ENCODE measurements at regions not wholly inside any gene's neighbourhood (a gene's known extent, or its start where the extent isn't known, plus 50 kb on each side); places are given as distances from the start of the nearest gene placed in this dataset.
"Not testable (repeated sequence)": the region's sequence is repeated elsewhere in the genome, so short reads cannot be mapped to it uniquely, and the experiment has no call there.

- H3K4me3 ChIP-seq (ENCODE audit: control insufficient read depth, low read depth, low read length), result no peak overlapping the region
- no peak for DNase-seq (ENCODE audit: low read depth)
- TF ChIP-seq CTCF (IDR thresholded peaks at IDR 0.05; ENCODE audit: control insufficient read depth, insufficient read depth, low read depth, low read length, missing control alignments), result no peak
These were observed 1693.9 kb downstream of the SI start for GRCh38 chr3:163384383-163384782.

GRCh38 chr3:163382183-163382582 is 1696.1 kb downstream of the SI start:
- H3K4me3 ChIP-seq (ENCODE audit: control insufficient read depth, low read depth, low read length), result no peak overlapping the region
- DNase-seq (ENCODE audit: low read depth), result no peak
- no peak for TF ChIP-seq CTCF (IDR thresholded peaks at IDR 0.05; ENCODE audit: control insufficient read depth, insufficient read depth, low read depth, low read length, missing control alignments)

- no peak for TF ChIP-seq CTCF (IDR thresholded peaks at IDR 0.05; ENCODE audit: control insufficient read depth, insufficient read depth, low read depth, low read length, missing control alignments)
- no peak for DNase-seq (ENCODE audit: low read depth)
- H3K4me3 ChIP-seq (ENCODE audit: control insufficient read depth, low read depth, low read length), result no peak overlapping the region
These were observed 1710.1 kb downstream of the SI start for GRCh38 chr3:163368168-163368567.

- H3K4me3 ChIP-seq (ENCODE audit: control insufficient read depth, low read depth, low read length), result no peak overlapping the region
- no peak for TF ChIP-seq CTCF (IDR thresholded peaks at IDR 0.05; ENCODE audit: control insufficient read depth, insufficient read depth, low read depth, low read length, missing control alignments)
- DNase-seq (ENCODE audit: low read depth), result no peak
These were observed 1713.6 kb downstream of the SI start for GRCh38 chr3:163364717-163365116.

GRCh38 chr3:163362151-163362550 is 1716.1 kb downstream of the SI start:
- H3K4me3 ChIP-seq (ENCODE audit: control insufficient read depth, low read depth, low read length), result no peak overlapping the region
- no peak for DNase-seq (ENCODE audit: low read depth)
- TF ChIP-seq CTCF (IDR thresholded peaks at IDR 0.05; ENCODE audit: control insufficient read depth, insufficient read depth, low read depth, low read length, missing control alignments), result no peak

GRCh38 chr3:163361357-163361878 is 1716.9 kb downstream of the SI start:
- not testable (repeated sequence) for H3K4me3 ChIP-seq (ENCODE audit: control insufficient read depth, low read depth, low read length); DNase-seq (ENCODE audit: low read depth)

GRCh38 chr3:163347944-163348343 is 1730.4 kb downstream of the SI start:
- no peak for DNase-seq (ENCODE audit: low read depth)
- H3K4me3 ChIP-seq (ENCODE audit: control insufficient read depth, low read depth, low read length), result no peak overlapping the region
- TF ChIP-seq CTCF (IDR thresholded peaks at IDR 0.05; ENCODE audit: control insufficient read depth, insufficient read depth, low read depth, low read length, missing control alignments), result no peak
